SK-N-MC (cell line): ENCODE measurements at regions not wholly inside any gene's neighbourhood (a gene's known extent, or its start where the extent isn't known, plus 50 kb on each side); places are given as distances from the start of the nearest gene placed in this dataset.

Experiments
- EZH2 ChIP-seq: fragments of 200-600 bp; sonication (generic); IDR thresholded peaks from one replicate; pipeline ENCODE4 v1.6.1; 2017; ENCODE audit warnings: antibody characterized with exemption
- POLR2AphosphoS5 ChIP-seq: IDR thresholded peaks from 2 replicates; pipeline ENCODE4 v1.6.1; 2012; ENCODE audit warnings: mild to moderate bottlenecking, low read depth, low read length, borderline replicate concordance

- no peak for TF ChIP-seq POLR2AphosphoS5
- TF ChIP-seq EZH2 = no peak
Measured at GRCh38 chr2:19548116-19548515, 189.7 kb upstream of the OSR1 start.
